LNCaP clone FGC (cell line): ENCODE measurements at regions not wholly inside any gene's neighbourhood (a gene's known extent, or its start where the extent isn't known, plus 50 kb on each side); places are given as distances from the start of the nearest gene placed in this dataset.

Experiments
- DNase-seq: peaks from one replicate; pipeline ENCODE4 v3.0.0-alpha.2; 2011; ENCODE audit warnings: low read depth
- H3K4me3 ChIP-seq: 2 replicates; pipeline ENCODE4 v1.5.1; 2011; ENCODE audit warnings: mild to moderate bottlenecking, low read depth, low read length, control low read depth
- CTCF ChIP-seq: IDR thresholded peaks from 2 replicates; pipeline ENCODE4 v1.5.1; 2012; ENCODE audit warnings: mild to moderate bottlenecking; ENCODE audit not compliant: control insufficient read depth, insufficient read depth; ENCODE audit errors: extremely low read depth

GRCh38 chr12:78402366-78403134 is 462.0 kb upstream of the SYT1 start:
- no peak for TF ChIP-seq CTCF

GRCh38 chr12:78403136-78403535 is 461.4 kb upstream of the SYT1 start:
- H3K4me3 ChIP-seq = no peak overlapping the region
- DNase-seq = no peak
- no peak for TF ChIP-seq CTCF

More at GRCh38 chr12:78402366-78403134, 462.0 kb upstream of the SYT1 start:
- no peak for DNase-seq
- H3K4me3 ChIP-seq = no peak overlapping the region

- DNase-seq = no peak
- TF ChIP-seq CTCF = no peak
- no peak overlapping the region for H3K4me3 ChIP-seq
These were observed 460.9 kb upstream of the SYT1 start for GRCh38 chr12:78403681-78404080.

- H3K4me3 ChIP-seq = no peak overlapping the region
- no peak for DNase-seq
- no peak for TF ChIP-seq CTCF
These were observed 458.4 kb upstream of the SYT1 start for GRCh38 chr12:78406213-78406612.

- TF ChIP-seq CTCF = no peak
- DNase-seq = no peak
These were observed 457.7 kb upstream of the SYT1 start for GRCh38 chr12:78406828-78407227.

GRCh38 chr12:78407722-78408121 is 456.9 kb upstream of the SYT1 start:
- TF ChIP-seq CTCF = no peak
- H3K4me3 ChIP-seq = no peak overlapping the region
- no peak for DNase-seq

More at GRCh38 chr12:78406828-78407227, 457.7 kb upstream of the SYT1 start:
- no peak overlapping the region for H3K4me3 ChIP-seq

- no peak overlapping the region for H3K4me3 ChIP-seq
- TF ChIP-seq CTCF = no peak
- no peak for DNase-seq
These were observed 450.5 kb upstream of the SYT1 start for GRCh38 chr12:78414071-78414470.
